GM12874 (cell line): ENCODE measurements at regions not wholly inside any gene's neighbourhood (a gene's known extent, or its start where the extent isn't known, plus 50 kb on each side); places are given as distances from the start of the nearest gene placed in this dataset.

Experiments used
- TF ChIP-seq, protein P1 (sequence below): IDR thresholded peaks from 2 replicates; pipeline ENCODE4 v1.5.1; 2011; ENCODE audit warnings: low read depth, mild to moderate bottlenecking, control low read depth, low read length, moderate library complexity; ENCODE audit not compliant: insufficient read depth

DNA sequence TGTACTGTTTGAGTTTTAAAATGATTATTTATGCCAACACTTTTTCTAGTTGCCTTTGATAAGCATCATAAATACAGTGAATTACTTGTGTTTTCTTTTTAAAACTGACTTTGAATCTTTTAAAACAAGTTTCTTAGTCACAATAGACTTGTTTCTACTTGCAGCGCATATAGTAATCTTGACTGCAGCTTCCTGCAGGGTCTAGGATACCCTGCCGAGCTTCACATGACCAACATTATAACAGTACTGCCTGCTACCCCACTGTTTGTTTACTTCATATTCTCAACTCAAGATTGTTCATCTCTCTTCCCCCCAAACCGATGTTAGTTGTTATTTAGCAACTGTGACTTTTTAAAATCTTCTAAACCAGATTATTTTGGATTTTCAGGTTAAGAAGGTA, 751.3 kb upstream of the NEGR1 start:
- TF ChIP-seq, protein P1, sequence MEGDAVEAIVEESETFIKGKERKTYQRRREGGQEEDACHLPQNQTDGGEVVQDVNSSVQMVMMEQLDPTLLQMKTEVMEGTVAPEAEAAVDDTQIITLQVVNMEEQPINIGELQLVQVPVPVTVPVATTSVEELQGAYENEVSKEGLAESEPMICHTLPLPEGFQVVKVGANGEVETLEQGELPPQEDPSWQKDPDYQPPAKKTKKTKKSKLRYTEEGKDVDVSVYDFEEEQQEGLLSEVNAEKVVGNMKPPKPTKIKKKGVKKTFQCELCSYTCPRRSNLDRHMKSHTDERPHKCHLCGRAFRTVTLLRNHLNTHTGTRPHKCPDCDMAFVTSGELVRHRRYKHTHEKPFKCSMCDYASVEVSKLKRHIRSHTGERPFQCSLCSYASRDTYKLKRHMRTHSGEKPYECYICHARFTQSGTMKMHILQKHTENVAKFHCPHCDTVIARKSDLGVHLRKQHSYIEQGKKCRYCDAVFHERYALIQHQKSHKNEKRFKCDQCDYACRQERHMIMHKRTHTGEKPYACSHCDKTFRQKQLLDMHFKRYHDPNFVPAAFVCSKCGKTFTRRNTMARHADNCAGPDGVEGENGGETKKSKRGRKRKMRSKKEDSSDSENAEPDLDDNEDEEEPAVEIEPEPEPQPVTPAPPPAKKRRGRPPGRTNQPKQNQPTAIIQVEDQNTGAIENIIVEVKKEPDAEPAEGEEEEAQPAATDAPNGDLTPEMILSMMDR = no peak

DNA sequence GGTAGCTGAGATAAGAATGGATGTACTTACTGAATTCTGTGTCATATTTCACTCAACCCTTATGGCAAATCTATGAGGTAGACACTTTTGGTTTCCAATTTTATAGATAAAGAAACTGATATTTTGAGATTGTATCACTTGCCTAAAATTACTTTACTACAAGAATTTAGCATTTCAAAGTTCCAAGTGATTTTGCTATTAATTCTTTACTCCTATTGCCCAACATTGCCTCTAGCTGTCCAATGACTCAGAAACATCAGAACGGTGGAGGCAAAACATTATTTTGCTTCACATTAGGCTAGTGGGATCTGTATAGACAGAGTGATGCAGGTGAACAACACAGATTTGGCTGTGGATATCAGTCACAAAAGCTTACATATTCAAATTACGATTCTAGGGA, 747.2 kb upstream of the NEGR1 start:
- TF ChIP-seq, protein P1 = no peak

DNA sequence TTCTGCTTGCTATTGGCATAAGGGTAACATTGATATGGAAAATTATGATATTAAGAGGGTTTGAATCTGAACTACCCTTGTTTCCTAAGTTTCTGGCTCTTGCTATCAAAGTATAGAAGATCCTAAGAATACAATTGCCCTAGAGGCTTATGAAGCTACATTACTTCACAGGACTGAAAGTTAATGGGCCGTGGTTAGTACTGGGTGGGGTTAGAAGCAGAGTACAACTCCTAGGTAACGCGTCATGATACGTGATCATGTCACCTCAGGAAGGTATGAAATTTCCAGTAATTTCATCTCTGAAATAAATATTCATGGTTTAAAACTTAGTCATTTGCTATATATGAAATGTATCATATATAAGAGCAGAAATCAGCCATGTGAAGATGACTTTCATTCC, 743.8 kb upstream of the NEGR1 start:
- TF ChIP-seq, protein P1 = no peak

DNA sequence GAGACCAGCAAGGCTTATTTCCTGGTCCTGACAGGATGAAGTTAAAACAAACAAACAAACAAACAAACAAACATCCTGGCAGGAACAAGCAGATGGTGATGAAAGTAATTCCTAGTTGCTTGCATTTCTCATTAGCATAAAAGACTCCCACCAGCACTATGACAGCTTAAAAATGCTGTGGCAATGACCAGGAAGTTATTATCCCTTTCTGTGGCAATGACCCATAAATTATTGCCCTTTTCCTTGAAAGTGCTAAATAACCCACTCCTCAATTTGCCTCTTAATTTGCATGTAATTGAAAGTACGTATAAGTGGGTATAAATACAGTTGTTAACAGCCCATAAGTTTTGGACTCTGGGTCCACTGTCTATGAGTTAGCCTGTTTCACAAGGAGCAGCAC, 727.6 kb upstream of the NEGR1 start:
- TF ChIP-seq, protein P1 = no peak

DNA sequence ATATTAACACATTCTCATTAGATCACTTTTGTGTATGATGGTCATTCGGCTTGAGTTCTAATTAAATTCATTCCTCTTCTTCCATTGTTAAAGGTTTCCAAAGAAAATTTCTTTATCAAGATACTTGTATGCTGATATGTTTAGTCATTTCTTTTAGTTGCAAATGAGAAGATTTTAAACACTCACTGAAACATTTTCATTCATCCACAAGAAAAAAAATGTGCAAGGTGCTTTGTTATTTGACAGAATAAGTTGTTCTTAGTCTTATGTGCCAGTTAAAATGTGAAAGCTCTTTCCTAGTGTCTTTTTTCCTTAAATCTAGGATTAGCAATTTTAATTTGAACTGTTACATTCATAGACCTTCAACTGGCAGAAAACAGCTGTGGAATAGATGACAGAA, 727.0 kb upstream of the NEGR1 start:
- TF ChIP-seq, protein P1 = no peak

DNA sequence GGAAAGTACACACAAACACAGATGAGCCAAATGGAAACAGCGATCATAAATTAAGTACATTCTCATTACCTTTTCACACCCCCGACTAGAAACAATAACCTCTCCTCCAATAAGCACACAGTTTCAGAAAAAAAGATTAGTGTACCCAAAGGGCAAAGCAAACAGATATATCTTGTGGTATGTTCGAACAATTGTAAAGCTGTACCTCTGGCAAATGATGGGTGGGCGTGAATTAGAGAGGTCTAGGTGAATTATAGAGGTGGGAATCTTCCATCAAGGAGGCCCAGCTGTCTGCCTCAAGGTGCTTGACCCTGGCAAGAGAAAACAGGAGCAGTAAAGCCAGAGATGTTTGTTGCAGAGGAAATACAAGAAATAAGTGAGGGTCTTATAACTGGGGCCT, 715.3 kb upstream of the NEGR1 start:
- TF ChIP-seq, protein P1 = no peak

DNA sequence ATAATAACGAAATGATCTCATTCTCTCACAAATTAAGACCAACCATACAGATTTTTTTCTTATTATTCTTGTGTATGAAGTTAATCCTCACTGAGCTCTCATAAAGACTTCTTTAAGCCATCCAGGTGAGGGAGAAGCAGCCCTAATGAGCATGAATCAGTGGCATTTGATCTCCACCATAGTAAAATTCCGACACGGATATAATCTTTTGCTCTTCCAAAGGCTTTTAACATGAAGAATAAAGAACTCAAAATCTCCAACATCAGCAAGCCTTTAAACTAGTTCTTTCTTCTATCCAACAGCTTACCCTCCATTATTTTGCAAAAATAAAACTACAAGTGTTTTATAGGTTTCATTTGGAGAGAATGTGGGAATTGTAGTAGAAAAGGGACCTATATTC, 714.7 kb upstream of the NEGR1 start:
- TF ChIP-seq, protein P1 = no peak
